ENCODE measurements at regions not wholly inside any gene's neighbourhood (a gene's known extent, or its start where the extent isn't known, plus 50 kb on each side); places are given as distances from the start of the nearest gene placed in this dataset.

DNA sequence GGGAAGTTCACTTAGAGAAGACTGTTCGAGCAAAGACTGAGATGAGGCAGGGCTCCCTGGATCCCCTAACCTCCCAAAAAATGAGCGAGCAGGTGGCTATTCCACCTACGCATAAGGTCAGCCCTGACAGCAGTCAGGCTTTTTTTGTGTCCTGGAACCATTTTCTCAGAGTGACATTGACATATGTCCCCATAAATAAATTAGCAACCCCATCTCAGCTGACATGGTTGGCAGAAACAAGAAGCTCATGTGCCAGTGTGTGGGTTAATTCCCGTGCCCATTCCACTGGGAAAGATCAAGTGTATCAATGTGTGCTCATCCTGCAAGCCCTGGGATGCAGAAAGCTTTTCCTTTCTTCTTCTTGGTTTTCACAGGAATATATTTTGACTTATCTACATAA, 740.4 kb upstream of the CELF4 start:
- TF ChIP-seq, protein P1, sequence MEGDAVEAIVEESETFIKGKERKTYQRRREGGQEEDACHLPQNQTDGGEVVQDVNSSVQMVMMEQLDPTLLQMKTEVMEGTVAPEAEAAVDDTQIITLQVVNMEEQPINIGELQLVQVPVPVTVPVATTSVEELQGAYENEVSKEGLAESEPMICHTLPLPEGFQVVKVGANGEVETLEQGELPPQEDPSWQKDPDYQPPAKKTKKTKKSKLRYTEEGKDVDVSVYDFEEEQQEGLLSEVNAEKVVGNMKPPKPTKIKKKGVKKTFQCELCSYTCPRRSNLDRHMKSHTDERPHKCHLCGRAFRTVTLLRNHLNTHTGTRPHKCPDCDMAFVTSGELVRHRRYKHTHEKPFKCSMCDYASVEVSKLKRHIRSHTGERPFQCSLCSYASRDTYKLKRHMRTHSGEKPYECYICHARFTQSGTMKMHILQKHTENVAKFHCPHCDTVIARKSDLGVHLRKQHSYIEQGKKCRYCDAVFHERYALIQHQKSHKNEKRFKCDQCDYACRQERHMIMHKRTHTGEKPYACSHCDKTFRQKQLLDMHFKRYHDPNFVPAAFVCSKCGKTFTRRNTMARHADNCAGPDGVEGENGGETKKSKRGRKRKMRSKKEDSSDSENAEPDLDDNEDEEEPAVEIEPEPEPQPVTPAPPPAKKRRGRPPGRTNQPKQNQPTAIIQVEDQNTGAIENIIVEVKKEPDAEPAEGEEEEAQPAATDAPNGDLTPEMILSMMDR (IDR thresholded peaks at IDR 0.05) = no peak
- TF ChIP-seq EP300 (IDR thresholded peaks at IDR 0.05) (no peak), POLR2A (IDR thresholded peaks at IDR 0.05) (no peak), POLR2AphosphoS5 (IDR thresholded peaks at IDR 0.05) (no peak)
